Endothelial cell of umbilical vein (primary cell): ENCODE measurements at regions not wholly inside any gene's neighbourhood (a gene's known extent, or its start where the extent isn't known, plus 50 kb on each side); places are given as distances from the start of the nearest gene placed in this dataset.

Experiments used
- BruUV-seq: library from RNA; stranded (reverse); fragments of 400-500 nt; replicated peaks from 2 replicates; lab custom pipeline; 2021; lab: Mats Ljungman, UMichigan
- CTCF ChIA-PET: fragments of 300-600, 350-600 bp; sonication (Branson Sonifier 250); formaldehyde crosslinking; loops from one replicate; lab custom pipeline; 2021; ENCODE audit warnings: antibody characterized with exemption, inconsistent platforms; lab: Charles Lee
- POLR2A ChIA-PET: fragments of 300-600, 350-600 bp; sonication (Branson Sonifier 250); formaldehyde crosslinking; loops from one replicate; lab custom pipeline; 2021; ENCODE audit warnings: antibody characterized with exemption, inconsistent platforms; lab: Charles Lee
- DNase-seq: peaks from one replicate; pipeline ENCODE4 v3.0.0-alpha.2; 2011; ENCODE audit warnings: low read depth, low spot score
- FAIRE-seq: peaks from 2 replicates; lab custom pipeline; 2011; peaks lifted over from hg19 to GRCh38; lab: Jason Lieb, UNC
- H2AFZ ChIP-seq: 2 replicates; pipeline ENCODE4 v1.6.0; 2012; ENCODE audit warnings: low read depth, low read length, control low read depth, inconsistent platforms
- H3K27ac ChIP-seq: 2 replicates; pipeline ENCODE4 v1.5.1; 2011; ENCODE audit warnings: low read depth, mild to moderate bottlenecking, control low read depth, low read length, moderate library complexity; ENCODE audit not compliant: insufficient read depth
- H3K27me3 ChIP-seq, 2 experiments: 2 replicates each; pipeline versions ENCODE4 v1.6.0 to v1.6.1; 2011; ENCODE audit warnings: low read length in 2 of 2, mixed read lengths in 1 of 2; ENCODE audit not compliant: control insufficient read depth in 2 of 2, insufficient read depth in 2 of 2
- H3K36me3 ChIP-seq, 2 experiments: 2 replicates in 1 of 2; 3 replicates in 1 of 2; pipeline ENCODE4 v1.5.1; 2011; ENCODE audit warnings: low read length in 2 of 2, mild to moderate bottlenecking in 1 of 2, moderate library complexity in 1 of 2; ENCODE audit not compliant: control insufficient read depth in 2 of 2, insufficient read depth in 2 of 2; ENCODE audit errors: extremely low read depth in 1 of 2
- H3K4me1 ChIP-seq: 3 replicates; pipeline ENCODE4 v1.5.1; 2011; ENCODE audit warnings: mild to moderate bottlenecking, low read length; ENCODE audit not compliant: control insufficient read depth, insufficient read depth; ENCODE audit errors: extremely low read depth
- H3K4me2 ChIP-seq: 2 replicates; pipeline ENCODE4 v1.6.1; 2011; ENCODE audit warnings: low read length, control low read depth, mixed read lengths; ENCODE audit not compliant: insufficient read depth
- H3K4me3 ChIP-seq, 3 experiments: fragments of 200-600 bp in 1 of 3; sonication (generic), shearing (Covaris generic) in 1 of 3; replicated peaks in 1 of 3; 2 replicates each; pipeline ENCODE4 v1.5.1; 2011 to 2016; ENCODE audit warnings: control low read depth in 3 of 3, low read length in 3 of 3, mild to moderate bottlenecking in 2 of 3, inconsistent platforms in 1 of 3, low read depth in 1 of 3, moderate library complexity in 1 of 3; ENCODE audit not compliant: insufficient read depth in 1 of 3
- H3K79me2 ChIP-seq: 2 replicates; pipeline ENCODE4 v1.6.0; 2012; ENCODE audit warnings: low read length, inconsistent platforms; ENCODE audit not compliant: control insufficient read depth, insufficient read depth
- H3K9ac ChIP-seq: replicated peaks from 2 replicates; pipeline ENCODE3; 2011; ENCODE audit warnings: low read length, control low read depth; ENCODE audit not compliant: insufficient read depth; ENCODE audit errors: extremely low read depth
- H3K9me1 ChIP-seq: replicated peaks from 3 replicates; pipeline ENCODE4 v1.6.0; 2011; ENCODE audit warnings: mild to moderate bottlenecking, low read length; ENCODE audit not compliant: control insufficient read depth, insufficient read depth; ENCODE audit errors: extremely low read depth
- H3K9me3 ChIP-seq: replicated peaks from 2 replicates; pipeline ENCODE4 v1.5.1; 2012; ENCODE audit warnings: low read length, inconsistent platforms; ENCODE audit not compliant: control insufficient read depth, insufficient read depth
- H4K20me1 ChIP-seq: replicated peaks from 2 replicates; pipeline ENCODE3; 2011; ENCODE audit warnings: mild to moderate bottlenecking, low read length; ENCODE audit not compliant: control insufficient read depth, insufficient read depth; ENCODE audit errors: extremely low read depth
- CTCF ChIP-seq, 2 donors: IDR thresholded peaks; 1 replicate in 1 of 2; 2 replicates in 1 of 2; pipeline ENCODE4 v1.5.1; 2011; ENCODE audit warnings: low read length in 2 of 2, mild to moderate bottlenecking in 2 of 2, moderate library complexity in 2 of 2, control low read depth in 1 of 2, inconsistent platforms in 1 of 2, low read depth in 1 of 2; ENCODE audit not compliant: insufficient read depth in 1 of 2; ENCODE audit errors: extremely low read depth in 1 of 2
- FOS ChIP-seq: IDR thresholded peaks from 2 replicates; pipeline ENCODE4 v1.6.1; 2011; ENCODE audit warnings: mild to moderate bottlenecking, low read length, moderate library complexity, borderline replicate concordance; ENCODE audit not compliant: insufficient read depth
- GATA2 ChIP-seq: IDR thresholded peaks from 2 replicates; pipeline ENCODE4 v1.7.0; 2011; ENCODE audit warnings: low read depth, mild to moderate bottlenecking, moderate library complexity, mixed read lengths, low read length; ENCODE audit not compliant: insufficient read length, insufficient read depth
- JUN ChIP-seq: IDR thresholded peaks from 2 replicates; pipeline ENCODE4 v1.6.1; 2011; ENCODE audit warnings: borderline replicate concordance, low read depth; ENCODE audit not compliant: insufficient read length, insufficient read depth
- MAX ChIP-seq: IDR thresholded peaks from 2 replicates; pipeline ENCODE4 v1.6.1; 2011; ENCODE audit not compliant: insufficient read depth, insufficient read length
- MYC ChIP-seq: IDR thresholded peaks from one replicate; pipeline ENCODE4 v1.6.1; 2011; ENCODE audit warnings: mild to moderate bottlenecking, low read depth, low read length
- POLR2A ChIP-seq: IDR thresholded peaks from 2 replicates; pipeline ENCODE4 v1.6.1; 2012; ENCODE audit warnings: low read depth, mild to moderate bottlenecking, control low read depth, low read length
- POLR2AphosphoS5 ChIP-seq: IDR thresholded peaks from 2 replicates; pipeline ENCODE4 v1.6.1; 2012; ENCODE audit warnings: low read depth, mild to moderate bottlenecking, control low read depth, low read length, moderate library complexity; ENCODE audit not compliant: insufficient read depth
- dilution Hi-C: fragments of 300-500 bp; cut with MboI; formaldehyde crosslinking; loops from one replicate; pipeline ENCODE4 v1.15.0; 2019; ENCODE audit warnings: low sequenced_read_pairs; ENCODE audit not compliant: extremely low pct_ligation_motif_present
- intact Hi-C: fragments of 100-400 bp; cut with micrococcal nuclease; formaldehyde crosslinking; loops from one replicate; pipeline ENCODE4 v1.10.0; 2022

GRCh38 chr19:30280018-30280417 lies 92.2 kb upstream of the ZNF536 start:
- Histone ChIP-seq H3K4me3 (no peak overlapping the region), H3K79me2 (no peaks in the 10 kb centered on the region), H3K4me2 (no peak overlapping the region), H3K9ac (no peak overlapping the region), H3K36me3 (no peaks in the 10 kb centered on the region), H2AFZ (no peak overlapping the region), H3K9me1 (no peaks in the 10 kb centered on the region), H4K20me1 (no peaks in the 10 kb centered on the region), H3K9me3 (peaks cover 2% of the 10 kb centered on the region), H3K4me1 (no peaks in the 10 kb centered on the region), H3K27ac (no peak overlapping the region), H3K27me3 (no peaks in the 10 kb centered on the region)
- ChIA-PET CTCF (no interaction called here), POLR2A (no interaction called here)
- BruUV-seq = no TSS peak
- TF ChIP-seq JUN (no peak), FOS (no peak), GATA2 (no peak), CTCF (IDR thresholded peaks at IDR 0.05; ENCODE audit: extremely low read depth in 1 of 2, insufficient read depth in 1 of 2, low read depth in 1 of 2, low read length in 2 of 2) (no peak), MAX (no peak), POLR2A (no peak), POLR2AphosphoS5 (no peak), MYC (no peak)
- DNase-seq (no peak), FAIRE-seq (no peak)
- dilution Hi-C loops = no loop called here
- intact Hi-C loops = no loop called here
